ENCODE measurements at regions not wholly inside any gene's neighbourhood (a gene's known extent, or its start where the extent isn't known, plus 50 kb on each side); places are given as distances from the start of the nearest gene placed in this dataset.
"Not testable (repeated sequence)": the region's sequence is repeated elsewhere in the genome, so short reads cannot be mapped to it uniquely, and the experiment has no call there.

DNA sequence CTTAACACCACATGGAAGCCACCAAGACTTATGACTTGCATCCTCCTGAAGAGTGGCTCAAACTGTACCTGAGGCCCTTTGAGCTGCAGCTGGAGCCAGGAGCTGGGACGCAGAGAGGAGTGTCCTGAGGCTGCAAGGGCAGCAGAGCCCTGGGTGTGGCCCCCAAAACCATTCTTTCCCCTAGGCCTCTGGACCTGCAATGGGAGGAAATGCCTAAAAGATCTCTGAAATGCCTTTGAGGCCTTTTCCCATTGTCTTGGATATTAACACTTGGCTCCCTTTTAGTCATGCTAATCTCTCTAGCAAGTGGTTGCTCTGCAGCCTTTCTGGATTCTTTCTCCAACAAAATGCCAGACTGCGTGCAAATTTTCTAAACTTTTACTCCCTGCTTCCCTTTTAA lies 156.1 kb downstream of the SLC38A4 start:
- DNase-seq (ENCODE audit: low spot score), result no peak

DNA sequence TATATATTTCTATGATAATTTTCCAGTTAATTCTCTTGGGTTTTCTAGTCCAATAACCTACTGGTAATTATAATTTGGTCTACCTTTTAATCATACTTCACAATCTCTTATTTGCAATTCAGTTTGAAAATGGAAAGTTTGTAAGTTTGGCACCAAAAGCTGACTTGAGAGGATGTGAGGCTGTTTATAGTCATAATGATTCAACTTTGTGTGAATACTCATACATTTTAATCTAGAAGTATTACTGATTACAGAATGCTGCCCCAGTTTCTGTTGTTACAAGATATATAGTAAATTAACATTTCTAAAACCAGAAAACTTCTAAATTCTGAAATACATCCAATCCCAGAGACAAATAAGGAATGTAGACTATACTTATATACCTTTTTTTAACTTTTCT lies 158.2 kb downstream of the SLC38A4 start:
- DNase-seq (ENCODE audit: low spot score), result no peak

DNA sequence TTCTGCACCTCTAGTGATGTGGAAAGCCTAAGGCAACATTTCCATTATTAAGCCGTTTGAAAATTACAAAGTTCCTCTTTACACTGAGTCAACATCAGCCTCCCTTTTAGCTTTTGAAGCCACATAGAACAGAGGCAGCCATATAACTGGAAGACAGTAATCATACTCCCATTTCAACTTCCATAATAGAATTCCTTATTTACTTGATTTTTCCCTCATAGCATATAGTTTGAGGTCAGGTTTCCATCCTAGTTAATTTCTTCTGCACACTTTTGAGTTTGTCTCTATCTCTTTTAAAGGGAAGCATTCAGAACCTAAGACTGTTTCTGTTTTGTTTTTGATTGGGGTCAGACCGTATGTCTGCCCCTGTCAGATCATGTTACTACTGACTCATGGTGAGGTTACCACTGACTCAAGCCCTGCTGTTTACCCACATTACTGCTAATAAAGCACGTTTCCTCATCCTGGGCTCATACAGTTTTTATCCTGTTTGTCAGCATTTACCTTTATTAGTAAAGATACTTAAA lies 161.0 kb downstream of the SLC38A4 start:
- peak; percentile 12 for DNase-seq (ENCODE audit: low spot score)

DNA sequence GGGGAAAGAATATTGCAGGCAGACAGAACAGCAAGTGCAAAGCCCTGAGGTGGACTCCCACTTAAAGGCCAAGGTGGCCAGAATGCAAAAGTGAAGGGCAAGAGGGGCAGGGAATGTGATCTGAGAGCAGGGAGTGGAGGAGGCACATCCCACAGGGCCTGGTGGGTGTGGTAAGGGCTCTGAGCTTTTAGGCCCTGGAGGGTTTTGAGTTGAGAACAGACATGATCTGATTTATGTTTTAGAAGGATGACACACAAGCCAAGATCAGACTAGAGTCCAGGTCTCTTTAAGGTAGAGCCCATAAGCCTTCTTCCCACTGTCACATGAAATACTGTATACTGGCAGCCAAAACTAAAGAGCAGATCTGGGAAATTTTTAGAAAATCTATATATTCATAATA lies 162.5 kb downstream of the SLC38A4 start:
- DNase-seq (ENCODE audit: low spot score), result no peak

- DNase-seq (ENCODE audit: low spot score), result peak; percentile 13
Observed at GRCh38 chr12:46661110-46661845, 164.5 kb downstream of the SLC38A4 start.

DNA sequence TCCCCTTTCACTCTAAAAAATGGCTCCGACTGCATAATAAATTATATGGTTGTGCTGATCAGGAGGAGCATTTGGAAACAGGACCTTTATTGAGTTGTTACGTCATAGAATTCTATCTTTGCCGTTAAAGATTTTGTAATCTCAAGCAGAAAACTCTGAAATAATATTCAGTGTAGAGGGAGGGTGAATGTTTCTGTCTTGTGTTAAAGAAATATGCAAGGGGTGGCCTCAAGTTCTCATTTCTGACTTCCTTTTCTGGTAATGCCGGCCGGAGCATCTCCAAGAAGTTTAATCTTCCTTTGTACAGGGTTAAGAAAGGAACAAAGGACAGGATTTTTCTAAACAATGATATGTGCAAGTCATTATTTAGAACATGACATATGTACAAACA lies 165.1 kb downstream of the SLC38A4 start:
- DNase-seq (ENCODE audit: low spot score), result no peak

- no peak for DNase-seq (ENCODE audit: low spot score)
Observed at GRCh38 chr12:46660276-46660675, 165.5 kb downstream of the SLC38A4 start.

DNA sequence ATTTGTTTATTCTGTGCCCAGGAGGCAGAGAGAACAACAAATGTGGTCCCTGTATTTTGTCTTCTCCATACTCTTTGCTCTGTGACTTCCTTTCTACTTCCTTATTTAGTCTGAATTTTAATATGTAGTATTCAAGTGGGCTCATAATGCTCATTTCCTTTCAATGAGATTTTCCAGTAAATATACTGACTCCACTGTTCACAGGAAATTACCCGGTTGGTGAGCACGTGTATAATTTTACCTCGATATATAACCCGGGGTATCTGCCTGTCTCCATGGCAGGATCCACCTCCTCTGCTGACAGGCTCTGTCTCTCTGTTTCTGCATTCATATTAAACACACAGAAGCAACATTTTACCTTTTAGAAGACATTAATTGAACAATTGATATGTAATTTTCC lies 166.0 kb downstream of the SLC38A4 start:
- DNase-seq (ENCODE audit: low spot score), result no peak

DNA sequence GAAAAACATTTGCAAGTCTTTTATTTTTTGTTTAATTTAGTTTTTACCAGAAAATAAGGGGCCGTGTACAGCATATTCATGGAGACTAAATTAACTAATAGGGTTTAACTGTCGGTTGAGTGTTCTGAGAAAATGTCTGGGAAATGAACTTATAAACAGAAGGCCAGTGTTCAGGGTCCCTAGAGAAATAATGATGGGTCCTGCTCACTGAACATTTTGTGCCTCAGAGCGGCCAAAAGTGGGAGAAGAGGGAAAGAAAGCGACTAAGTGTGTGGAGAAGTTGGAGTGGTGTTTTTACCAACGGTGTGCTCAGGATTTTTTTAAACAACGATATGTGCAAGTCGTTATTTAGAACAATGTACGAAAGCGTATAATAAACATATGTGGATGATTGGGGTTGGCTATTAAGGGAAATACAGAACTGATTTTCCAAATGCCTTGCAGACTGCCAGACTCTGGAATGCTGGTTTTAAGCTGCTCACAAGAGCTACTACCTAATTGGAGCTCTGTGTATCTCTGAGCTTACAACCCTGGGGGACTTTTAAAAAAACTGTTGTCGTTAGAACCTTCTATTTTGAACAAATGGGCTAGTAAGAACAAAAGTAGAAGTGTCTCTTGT lies 166.7 kb downstream of the SLC38A4 start:
- DNase-seq (ENCODE audit: low spot score), result no peak

DNA sequence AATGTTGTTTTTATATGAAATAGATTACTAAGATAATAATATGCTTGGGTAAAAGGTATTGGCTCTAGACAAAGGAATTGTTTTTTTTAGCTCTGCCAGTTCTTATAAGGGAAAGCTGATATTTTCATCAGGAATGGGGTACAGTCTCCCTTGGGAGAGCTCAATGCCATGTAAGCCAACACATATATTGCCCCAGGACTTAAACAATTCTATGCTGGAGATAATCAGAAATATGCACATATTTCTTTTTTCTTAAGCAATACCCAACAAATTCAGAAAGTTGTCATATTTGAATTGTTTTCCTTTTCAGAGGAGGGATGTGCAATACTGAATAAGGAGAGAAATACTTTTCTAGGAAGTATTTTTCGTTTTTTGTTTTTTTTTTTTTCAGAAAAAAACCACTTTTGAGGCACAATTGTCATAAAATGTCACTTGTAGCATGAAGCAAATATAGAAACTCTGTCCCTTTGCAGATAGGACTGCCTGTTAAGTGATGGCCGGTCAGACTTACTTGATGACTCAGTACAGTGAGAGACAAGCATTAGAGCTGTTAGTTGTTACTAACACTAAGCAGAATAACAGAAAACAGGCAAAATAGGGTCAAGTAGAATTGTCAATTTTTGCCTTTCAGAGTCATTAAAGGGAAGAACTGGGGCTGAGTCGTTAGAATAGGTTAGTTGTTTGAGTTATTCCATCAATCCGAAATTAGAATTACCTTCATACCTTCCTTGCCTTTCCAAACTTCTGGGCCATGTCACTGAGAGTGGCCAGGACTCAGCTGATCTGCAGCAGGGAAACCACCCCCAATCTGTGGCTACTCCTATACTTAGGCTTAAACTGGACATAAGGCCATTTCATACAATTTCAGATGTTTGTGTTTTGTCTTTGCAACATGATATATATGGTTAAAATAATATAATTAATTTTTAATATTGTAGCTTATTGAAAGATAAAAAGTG lies 168.1 kb downstream of the SLC38A4 start:
- no peak for DNase-seq (ENCODE audit: low spot score)

DNA sequence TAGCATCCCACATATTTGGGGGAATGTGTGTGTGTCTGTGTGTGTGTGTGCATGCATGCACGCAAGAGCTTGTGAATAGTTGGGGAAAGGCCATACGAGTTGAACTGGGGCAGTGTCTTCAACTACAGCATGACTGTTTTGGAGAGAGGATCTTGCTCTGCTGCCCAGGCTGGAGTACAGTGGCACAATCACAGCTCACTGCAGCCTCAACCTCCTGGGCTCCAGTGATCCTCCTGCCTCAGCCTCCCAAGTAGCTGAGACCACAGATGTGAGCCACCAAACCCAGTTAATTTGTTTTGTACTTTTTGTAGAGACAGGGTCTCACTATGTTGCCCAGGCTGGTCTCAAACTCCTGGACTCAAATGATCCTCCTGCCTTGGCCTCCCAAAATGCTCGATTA lies 169.8 kb downstream of the SLC38A4 start:
- DNase-seq (ENCODE audit: low spot score), result not testable (repeated sequence)

DNA sequence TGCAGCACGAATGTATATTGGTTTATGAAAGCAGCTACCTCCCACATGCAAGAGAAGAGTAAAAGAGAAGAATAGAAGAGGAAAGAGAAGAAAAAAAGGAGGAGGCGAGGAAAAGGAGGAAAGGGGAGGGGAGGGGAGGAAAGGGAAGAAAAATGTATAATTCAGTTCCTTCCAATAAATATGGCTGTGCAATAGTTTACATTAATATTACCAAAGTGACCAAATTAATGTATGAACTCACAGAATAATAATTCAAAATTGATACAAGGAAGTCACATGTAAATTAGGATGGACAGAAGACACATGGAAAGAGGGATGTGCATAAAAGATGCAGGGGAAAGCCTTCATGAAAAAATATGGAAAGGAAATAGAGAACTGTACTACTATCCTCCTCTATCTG lies 172.5 kb downstream of the SLC38A4 start:
- no peak for DNase-seq (ENCODE audit: low spot score)

DNA sequence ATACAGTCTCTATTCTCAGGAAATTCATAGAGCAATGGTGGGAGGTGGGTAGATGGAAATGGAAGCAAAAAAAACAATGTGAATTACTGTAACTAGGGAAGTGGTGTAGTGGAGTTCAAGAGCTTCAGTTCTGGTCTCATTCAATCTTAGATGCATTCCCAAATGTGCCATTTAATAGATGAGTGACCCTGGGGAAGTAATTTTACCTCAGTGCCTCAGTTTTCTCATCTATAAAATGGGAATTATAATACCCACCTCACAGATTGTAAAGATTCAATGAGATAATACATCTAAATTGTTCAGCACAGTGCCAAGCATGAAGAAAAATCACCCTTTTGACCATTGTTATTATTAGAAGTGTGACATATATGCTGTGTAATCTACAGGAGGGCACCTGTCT lies 173.1 kb downstream of the SLC38A4 start:
- DNase-seq (ENCODE audit: low spot score), result no peak

DNA sequence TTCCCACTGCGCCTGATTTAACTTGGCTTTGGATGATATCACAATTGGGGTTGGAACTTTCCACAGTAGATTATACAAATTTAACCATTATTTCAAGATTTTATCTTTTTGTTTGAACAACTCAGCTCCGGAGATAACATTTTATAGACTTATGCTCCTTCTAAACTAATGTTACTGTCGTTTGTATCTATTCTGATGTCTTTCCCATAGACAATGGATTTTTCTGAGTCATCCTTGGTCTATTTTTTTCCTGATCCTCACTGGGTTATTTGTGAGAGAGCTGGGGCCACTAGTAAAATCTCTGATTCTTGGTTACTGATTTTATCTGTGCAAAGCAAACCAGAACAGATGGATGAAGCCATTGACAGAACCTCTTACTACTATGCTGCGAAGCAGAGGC lies 175.1 kb downstream of the SLC38A4 start:
- no peak for DNase-seq (ENCODE audit: low spot score)

GRCh38 chr12:46649433-46649832 lies 176.4 kb downstream of the SLC38A4 start:
- DNase-seq (ENCODE audit: low spot score), result no peak

- DNase-seq (ENCODE audit: low spot score), result no peak
Observed at GRCh38 chr12:46647034-46647433, 178.8 kb downstream of the SLC38A4 start.

DNA sequence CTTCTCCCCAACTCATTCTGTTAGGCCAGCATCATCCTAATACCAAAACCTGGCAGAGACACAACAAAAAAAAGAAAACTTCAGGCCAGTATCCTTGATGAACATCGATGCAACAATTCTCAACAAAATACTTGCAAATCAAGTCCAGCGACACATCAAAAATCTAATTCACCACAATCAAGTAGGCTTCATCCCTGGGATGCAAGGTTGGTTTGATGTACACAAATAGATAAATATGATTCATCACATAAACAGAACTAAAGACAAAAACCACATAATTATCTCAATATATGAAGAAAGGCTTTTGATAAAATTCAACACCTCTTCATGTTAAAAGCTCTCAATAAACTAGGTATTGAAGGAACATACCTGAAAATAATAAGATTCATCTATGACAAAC lies 184.1 kb downstream of the SLC38A4 start:
- not testable (repeated sequence) for DNase-seq (ENCODE audit: low spot score)

DNA sequence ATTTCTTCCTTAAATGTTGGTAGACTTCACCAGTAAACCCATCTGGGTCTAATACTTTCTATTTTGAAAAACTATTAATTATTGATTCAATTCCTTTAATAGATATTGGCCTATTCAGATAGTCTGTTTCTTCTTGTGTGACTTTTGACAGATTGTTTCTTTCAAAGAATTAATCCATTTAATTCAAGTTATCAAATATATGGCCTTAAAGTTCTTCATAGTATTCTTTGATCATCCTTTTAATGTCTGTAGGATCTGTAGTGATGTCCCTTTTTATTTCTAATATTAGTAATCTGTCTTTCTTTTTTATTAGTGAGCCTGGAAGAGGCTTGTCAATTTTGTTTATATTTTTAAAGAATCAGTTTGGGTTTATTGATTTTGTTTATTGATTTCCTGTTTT lies 190.0 kb downstream of the SLC38A4 start:
- no peak for DNase-seq (ENCODE audit: low spot score)

GRCh38 chr12:46629331-46630229 lies 196.2 kb downstream of the SLC38A4 start:
- DNase-seq (ENCODE audit: low spot score), result no peak

DNA sequence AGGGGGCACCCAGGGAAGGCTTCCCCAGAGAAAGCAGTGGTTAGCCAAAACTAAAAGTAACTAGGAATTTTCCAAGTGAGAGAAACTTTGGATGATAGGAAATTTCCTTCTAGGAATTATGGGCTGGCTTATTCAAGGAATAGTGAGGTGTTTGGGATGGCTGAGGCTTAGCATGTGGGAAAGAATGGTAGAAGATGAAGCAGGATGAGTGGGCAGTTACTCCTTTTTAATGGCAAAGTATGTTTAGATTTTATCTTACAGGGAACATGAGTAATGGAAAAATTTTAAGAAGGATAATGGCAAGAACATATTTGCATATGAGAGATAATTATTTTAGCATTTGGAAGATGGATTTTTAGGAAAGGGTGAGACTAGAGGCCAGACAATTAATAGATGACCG lies 197.6 kb downstream of the SLC38A4 start:
- DNase-seq (ENCODE audit: low spot score), result no peak

DNA sequence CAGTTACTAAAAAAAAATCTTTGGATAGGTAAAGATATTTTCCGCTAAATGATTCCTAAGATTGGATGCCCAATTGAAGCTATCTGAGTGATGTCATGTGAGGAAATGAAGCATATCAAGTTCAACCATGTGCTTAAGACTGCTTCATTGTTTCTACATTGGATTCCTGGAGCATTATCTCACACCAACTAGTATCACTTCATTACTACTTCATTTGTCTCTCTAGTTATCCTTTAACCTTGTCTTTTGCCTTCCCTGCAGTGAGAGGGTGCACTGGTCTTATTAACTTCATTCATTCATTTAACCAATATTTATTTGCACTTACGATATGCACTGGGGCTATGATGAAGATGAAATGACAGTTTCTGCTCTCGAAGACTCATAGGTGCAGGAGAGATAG lies 198.1 kb downstream of the SLC38A4 start:
- DNase-seq (ENCODE audit: low spot score), result no peak

GRCh38 chr12:46619474-46619873 lies 206.3 kb downstream of the SLC38A4 start:
- not testable (repeated sequence) for DNase-seq (ENCODE audit: low spot score)

Measured in HuH-7.5 (cell line).